PC-3 (cell line): ENCODE measurements at regions not wholly inside any gene's neighbourhood (a gene's known extent, or its start where the extent isn't known, plus 50 kb on each side); places are given as distances from the start of the nearest gene placed in this dataset.
"Not testable (repeated sequence)": the region's sequence is repeated elsewhere in the genome, so short reads cannot be mapped to it uniquely, and the experiment has no call there.

ENCODE experiments used
- EZH2 ChIP-seq: fragments of 300-600 bp; sonication (generic); IDR thresholded peaks from one replicate; pipeline ENCODE4 v1.6.1; 2017; ENCODE audit warnings: antibody characterized with exemption, mild to moderate bottlenecking, low read length; ENCODE audit not compliant: unreplicated experiment
- EZH2phosphoT487 ChIP-seq: fragments of 300-600 bp; sonication (generic); IDR thresholded peaks from 2 replicates; pipeline ENCODE4 v1.6.1; 2018; ENCODE audit warnings: mild to moderate bottlenecking, antibody characterized with exemption, low read length, borderline replicate concordance

DNA sequence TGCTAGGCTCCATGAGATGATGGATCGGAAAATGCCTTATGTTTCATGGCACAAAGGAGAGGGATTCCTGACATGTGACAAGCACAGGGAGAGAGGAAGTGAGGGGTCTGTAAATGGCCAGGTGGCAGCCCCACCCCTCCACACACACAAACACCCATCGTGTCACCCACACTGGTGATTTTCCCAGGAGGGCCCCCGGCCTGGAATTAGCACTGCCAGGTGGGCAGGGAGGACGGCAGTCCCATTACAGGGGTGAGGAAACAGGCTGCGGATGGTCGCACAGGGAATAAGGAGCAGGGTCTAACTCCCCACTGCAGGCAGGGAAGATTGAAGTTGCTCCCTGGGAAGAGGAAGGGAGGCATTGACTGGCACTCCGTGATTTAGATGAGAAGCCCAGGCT, 395.3 kb upstream of the ZNF337 start:
- not testable (repeated sequence) for TF ChIP-seq EZH2phosphoT487, EZH2
